Vagina (tissue), 2 donors: ENCODE measurements at regions not wholly inside any gene's neighbourhood (a gene's known extent, or its start where the extent isn't known, plus 50 kb on each side); places are given as distances from the start of the nearest gene placed in this dataset.

Experiments used
- DNase-seq, 2 donors: peaks; one replicate each; pipeline ENCODE4 v3.0.0-alpha.2; 2017; ENCODE audit errors: extremely low spot score in 2 of 2
- H3K27ac ChIP-seq: fragments of 200-600 bp; sonication (generic); one replicate; pipeline ENCODE4 v1.5.1; 2019
- H3K27me3 ChIP-seq: fragments of 200-600 bp; sonication (generic); one replicate; pipeline ENCODE4 v1.5.1; 2019
- H3K36me3 ChIP-seq, 2 donors: fragments of 200-600 bp; sonication (generic); one replicate each; pipeline ENCODE4 v1.5.1; 2017 to 2019
- H3K4me1 ChIP-seq: fragments of 200-600 bp; sonication (generic); one replicate; pipeline ENCODE4 v1.5.1; 2019
- H3K4me3 ChIP-seq, 2 donors: fragments of 200-600 bp; sonication (generic); 1 replicate in 1 of 2; 2 replicates in 1 of 2; pipeline ENCODE4 v1.5.1; 2016 to 2019
- H3K9me3 ChIP-seq: fragments of 200-600 bp; sonication (generic); one replicate; pipeline ENCODE4 v1.5.1; 2019
- CTCF ChIP-seq, 3 experiments: fragments of 450-650 bp in 2 of 3; fragments of 200-600 bp in 1 of 3; sonication (generic) in 1 of 3; IDR thresholded peaks; one replicate each; pipeline ENCODE4 v1.5.1; 2017 to 2019; ENCODE audit warnings: antibody characterized with exemption in 3 of 3, mild to moderate bottlenecking in 2 of 3, moderate library complexity in 2 of 3
- POLR2A ChIP-seq, 2 donors: fragments of 450-650 bp; IDR thresholded peaks; one replicate each; pipeline ENCODE4 v1.6.1; 2017; ENCODE audit warnings: antibody characterized with exemption in 2 of 2, mild to moderate bottlenecking in 2 of 2, moderate library complexity in 2 of 2
- POLR2AphosphoS5 ChIP-seq, 2 donors: sonication (generic); formaldehyde crosslinking; IDR thresholded peaks; one replicate each; pipeline ENCODE4 v1.9.0; 2017; ENCODE audit warnings: antibody characterized with exemption in 2 of 2, mild to moderate bottlenecking in 2 of 2, low read depth in 1 of 2; ENCODE audit not compliant: insufficient read depth in 1 of 2
- intact Hi-C: fragments of 100-400 bp; cut with DNase I; formaldehyde crosslinking; loops from one replicate; pipeline ENCODE4 v1.15.1; 2023

GRCh38 chr1:195153107-195153506, 1455.1 kb downstream of the KCNT2 start:
- H3K36me3 ChIP-seq, result no peaks in the 10 kb centered on the region
- H3K27ac ChIP-seq, result no peak overlapping the region
- H3K4me3 ChIP-seq, result no peak overlapping the region
- H3K27me3 ChIP-seq, result no peaks in the 10 kb centered on the region
- intact Hi-C loops, result no loop called here
- no peaks in the 10 kb centered on the region for H3K4me1 ChIP-seq
- H3K9me3 ChIP-seq, result no peaks in the 10 kb centered on the region
- TF ChIP-seq POLR2AphosphoS5 (IDR thresholded peaks at IDR 0.05; ENCODE audit: insufficient read depth in 1 of 2, low read depth in 1 of 2) (no peak), POLR2A (IDR thresholded peaks at IDR 0.05) (no peak)
- DNase-seq, result no peak

GRCh38 chr1:195150768-195151167, 1457.5 kb downstream of the KCNT2 start:
- H3K36me3 ChIP-seq, result no peaks in the 10 kb centered on the region
- H3K4me1 ChIP-seq, result no peaks in the 10 kb centered on the region
- H3K9me3 ChIP-seq, result no peaks in the 10 kb centered on the region
- no peak for TF ChIP-seq CTCF (IDR thresholded peaks at IDR 0.05)
- no peak for DNase-seq
- no peak overlapping the region for H3K27ac ChIP-seq
- intact Hi-C loops, result no loop called here
- no peaks in the 10 kb centered on the region for H3K27me3 ChIP-seq
- H3K4me3 ChIP-seq, result no peak overlapping the region

- no peak for TF ChIP-seq POLR2AphosphoS5 (IDR thresholded peaks at IDR 0.05; ENCODE audit: insufficient read depth in 1 of 2, low read depth in 1 of 2)
- no peak for TF ChIP-seq CTCF (IDR thresholded peaks at IDR 0.05)
- no peak for TF ChIP-seq POLR2A (IDR thresholded peaks at IDR 0.05)
- Histone ChIP-seq H3K9me3 (no peaks in the 10 kb centered on the region), H3K4me3 (no peak overlapping the region), H3K4me1 (no peaks in the 10 kb centered on the region), H3K27me3 (no peaks in the 10 kb centered on the region), H3K36me3 (no peaks in the 10 kb centered on the region), H3K27ac (no peak overlapping the region)
- DNase-seq, result no peak
- intact Hi-C loops, result no loop called here
Measured at GRCh38 chr1:195141294-195141693, 1466.9 kb downstream of the KCNT2 start.

- Histone ChIP-seq H3K36me3 (no peaks in the 10 kb centered on the region), H3K4me1 (no peaks in the 10 kb centered on the region), H3K4me3 (no peak overlapping the region), H3K9me3 (no peaks in the 10 kb centered on the region), H3K27me3 (no peaks in the 10 kb centered on the region), H3K27ac (no peak overlapping the region)
- intact Hi-C loops, result no loop called here
- TF ChIP-seq POLR2A (IDR thresholded peaks at IDR 0.05), result no peak
- no peak for TF ChIP-seq CTCF (IDR thresholded peaks at IDR 0.05)
- TF ChIP-seq POLR2AphosphoS5 (IDR thresholded peaks at IDR 0.05; ENCODE audit: insufficient read depth in 1 of 2, low read depth in 1 of 2), result no peak
- DNase-seq, result no peak
Measured at GRCh38 chr1:195130598-195130997, 1477.6 kb downstream of the KCNT2 start.

GRCh38 chr1:195122497-195122896, 1485.7 kb downstream of the KCNT2 start:
- Histone ChIP-seq H3K36me3 (no peaks in the 10 kb centered on the region), H3K4me3 (no peak overlapping the region), H3K27ac (no peak overlapping the region), H3K4me1 (no peaks in the 10 kb centered on the region), H3K9me3 (no peaks in the 10 kb centered on the region), H3K27me3 (no peaks in the 10 kb centered on the region)
- TF ChIP-seq CTCF (IDR thresholded peaks at IDR 0.05), result no peak
- no peak for TF ChIP-seq POLR2A (IDR thresholded peaks at IDR 0.05)
- no peak for TF ChIP-seq POLR2AphosphoS5 (IDR thresholded peaks at IDR 0.05; ENCODE audit: insufficient read depth in 1 of 2, low read depth in 1 of 2)
- no peak for DNase-seq
- intact Hi-C loops, result no loop called here

- H3K27ac ChIP-seq, result no peak overlapping the region
- intact Hi-C loops, result no loop called here
- no peaks in the 10 kb centered on the region for H3K9me3 ChIP-seq
- H3K27me3 ChIP-seq, result no peaks in the 10 kb centered on the region
- no peaks in the 10 kb centered on the region for H3K36me3 ChIP-seq
- no peaks in the 10 kb centered on the region for H3K4me1 ChIP-seq
- TF ChIP-seq CTCF (IDR thresholded peaks at IDR 0.05) (no peak), POLR2A (IDR thresholded peaks at IDR 0.05) (no peak), POLR2AphosphoS5 (IDR thresholded peaks at IDR 0.05; ENCODE audit: insufficient read depth in 1 of 2, low read depth in 1 of 2) (no peak)
- DNase-seq, result no peak
- no peak overlapping the region for H3K4me3 ChIP-seq
Measured at GRCh38 chr1:195113471-195113870, 1494.8 kb downstream of the KCNT2 start.
